ENCODE measurements at regions not wholly inside any gene's neighbourhood (a gene's known extent, or its start where the extent isn't known, plus 50 kb on each side); places are given as distances from the start of the nearest gene placed in this dataset.

GRCh38 chr1:238468068-238468467 lies 577.3 kb upstream of the ZP4 start:
- TF ChIP-seq GLIS3 (CRISPR knock-in tag; IDR thresholded peaks at IDR 0.05) (no peak), RARB (CRISPR knock-in tag; IDR thresholded peaks at IDR 0.05) (no peak), PATZ1 (CRISPR knock-in tag; IDR thresholded peaks at IDR 0.05; ENCODE audit: borderline replicate concordance) (no peak), BACH2 (CRISPR knock-in tag; IDR thresholded peaks at IDR 0.05; ENCODE audit: borderline replicate concordance) (no peak), OSR1 (CRISPR knock-in tag; IDR thresholded peaks at IDR 0.05) (no peak), CSRNP3 (CRISPR knock-in tag; IDR thresholded peaks at IDR 0.05) (no peak), ESRRG (CRISPR knock-in tag; IDR thresholded peaks at IDR 0.05) (no peak), ZFP3 (CRISPR knock-in tag; IDR thresholded peaks at IDR 0.05) (no peak), ZNF8 (CRISPR knock-in tag; IDR thresholded peaks at IDR 0.05) (no peak), ISL1 (CRISPR knock-in tag; IDR thresholded peaks at IDR 0.05) (no peak), ZNF565 (CRISPR knock-in tag; conservative IDR thresholded peaks at IDR 0.05; ENCODE audit: low read depth) (no peak), TCF4 (CRISPR knock-in tag; IDR thresholded peaks at IDR 0.05; ENCODE audit: borderline replicate concordance) (no peak), TOX (CRISPR knock-in tag; IDR thresholded peaks at IDR 0.05; ENCODE audit: borderline replicate concordance) (no peak)
- TF ChIP-seq, protein P1, sequence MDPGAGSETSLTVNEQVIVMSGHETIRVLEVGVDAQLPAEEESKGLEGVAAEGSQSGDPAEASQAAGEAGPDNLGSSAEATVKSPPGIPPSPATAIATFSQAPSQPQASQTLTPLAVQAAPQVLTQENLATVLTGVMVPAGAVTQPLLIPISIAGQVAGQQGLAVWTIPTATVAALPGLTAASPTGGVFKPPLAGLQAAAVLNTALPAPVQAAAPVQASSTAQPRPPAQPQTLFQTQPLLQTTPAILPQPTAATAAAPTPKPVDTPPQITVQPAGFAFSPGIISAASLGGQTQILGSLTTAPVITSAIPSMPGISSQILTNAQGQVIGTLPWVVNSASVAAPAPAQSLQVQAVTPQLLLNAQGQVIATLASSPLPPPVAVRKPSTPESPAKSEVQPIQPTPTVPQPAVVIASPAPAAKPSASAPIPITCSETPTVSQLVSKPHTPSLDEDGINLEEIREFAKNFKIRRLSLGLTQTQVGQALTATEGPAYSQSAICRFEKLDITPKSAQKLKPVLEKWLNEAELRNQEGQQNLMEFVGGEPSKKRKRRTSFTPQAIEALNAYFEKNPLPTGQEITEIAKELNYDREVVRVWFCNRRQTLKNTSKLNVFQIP (CRISPR knock-in tag; IDR thresholded peaks at IDR 0.05; ENCODE audit: borderline replicate concordance, low read depth): no peak
- TF ChIP-seq, protein P2, sequence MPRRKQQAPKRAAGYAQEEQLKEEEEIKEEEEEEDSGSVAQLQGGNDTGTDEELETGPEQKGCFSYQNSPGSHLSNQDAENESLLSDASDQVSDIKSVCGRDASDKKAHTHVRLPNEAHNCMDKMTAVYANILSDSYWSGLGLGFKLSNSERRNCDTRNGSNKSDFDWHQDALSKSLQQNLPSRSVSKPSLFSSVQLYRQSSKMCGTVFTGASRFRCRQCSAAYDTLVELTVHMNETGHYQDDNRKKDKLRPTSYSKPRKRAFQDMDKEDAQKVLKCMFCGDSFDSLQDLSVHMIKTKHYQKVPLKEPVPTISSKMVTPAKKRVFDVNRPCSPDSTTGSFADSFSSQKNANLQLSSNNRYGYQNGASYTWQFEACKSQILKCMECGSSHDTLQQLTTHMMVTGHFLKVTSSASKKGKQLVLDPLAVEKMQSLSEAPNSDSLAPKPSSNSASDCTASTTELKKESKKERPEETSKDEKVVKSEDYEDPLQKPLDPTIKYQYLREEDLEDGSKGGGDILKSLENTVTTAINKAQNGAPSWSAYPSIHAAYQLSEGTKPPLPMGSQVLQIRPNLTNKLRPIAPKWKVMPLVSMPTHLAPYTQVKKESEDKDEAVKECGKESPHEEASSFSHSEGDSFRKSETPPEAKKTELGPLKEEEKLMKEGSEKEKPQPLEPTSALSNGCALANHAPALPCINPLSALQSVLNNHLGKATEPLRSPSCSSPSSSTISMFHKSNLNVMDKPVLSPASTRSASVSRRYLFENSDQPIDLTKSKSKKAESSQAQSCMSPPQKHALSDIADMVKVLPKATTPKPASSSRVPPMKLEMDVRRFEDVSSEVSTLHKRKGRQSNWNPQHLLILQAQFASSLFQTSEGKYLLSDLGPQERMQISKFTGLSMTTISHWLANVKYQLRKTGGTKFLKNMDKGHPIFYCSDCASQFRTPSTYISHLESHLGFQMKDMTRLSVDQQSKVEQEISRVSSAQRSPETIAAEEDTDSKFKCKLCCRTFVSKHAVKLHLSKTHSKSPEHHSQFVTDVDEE (CRISPR knock-in tag; IDR thresholded peaks at IDR 0.05): no peak
- ATAC-seq: no peak

DNA sequence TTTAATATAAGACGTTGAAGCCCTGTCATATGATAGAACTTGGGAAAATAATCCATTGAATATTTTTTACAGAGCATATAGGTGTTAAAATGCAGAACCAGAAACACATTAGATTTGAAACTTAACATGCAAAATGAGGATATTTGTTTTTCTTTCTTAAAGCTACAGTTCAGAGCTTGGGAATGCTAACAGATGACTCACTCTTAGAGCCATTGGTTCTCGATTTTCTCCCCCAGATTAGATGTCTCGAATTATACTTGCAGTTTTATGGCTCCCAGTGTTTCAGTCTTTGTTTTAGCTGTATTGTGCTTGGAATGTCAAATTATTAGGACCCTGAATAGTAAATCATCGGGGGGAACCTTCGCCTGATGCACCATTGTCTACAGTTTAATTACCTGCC lies 575.7 kb upstream of the ZP4 start:
- peak; percentile 70 for ATAC-seq

More for the DNA sequence above, 575.7 kb upstream of the ZP4 start:
- TF ChIP-seq CSRNP3 (CRISPR knock-in tag; IDR thresholded peaks at IDR 0.05): no peak
- no peak for TF ChIP-seq ARNTL (CRISPR knock-in tag; IDR thresholded peaks at IDR 0.05; ENCODE audit: borderline replicate concordance, low read depth)
- TF ChIP-seq ZNF70 (CRISPR knock-in tag; IDR thresholded peaks at IDR 0.05): no peak
- TF ChIP-seq ISL1 (CRISPR knock-in tag; IDR thresholded peaks at IDR 0.05): no peak
- TF ChIP-seq CSDC2 (CRISPR knock-in tag; IDR thresholded peaks at IDR 0.05): no peak
- TF ChIP-seq, protein P1 (CRISPR knock-in tag; IDR thresholded peaks at IDR 0.05; ENCODE audit: borderline replicate concordance, low read depth): no peak

Measured in SK-N-SH treated with all-trans-retinoic acid at 6 μM for 48 hours (cell line).